NCI-H460 (cell line): ENCODE measurements at regions not wholly inside any gene's neighbourhood (a gene's known extent, or its start where the extent isn't known, plus 50 kb on each side); places are given as distances from the start of the nearest gene placed in this dataset.

Experiments used
- DNase-seq: peaks from one replicate; pipeline ENCODE4 v3.0.0-alpha.2; 2016; ENCODE audit warnings: low read depth; ENCODE audit errors: extremely low read depth

DNA sequence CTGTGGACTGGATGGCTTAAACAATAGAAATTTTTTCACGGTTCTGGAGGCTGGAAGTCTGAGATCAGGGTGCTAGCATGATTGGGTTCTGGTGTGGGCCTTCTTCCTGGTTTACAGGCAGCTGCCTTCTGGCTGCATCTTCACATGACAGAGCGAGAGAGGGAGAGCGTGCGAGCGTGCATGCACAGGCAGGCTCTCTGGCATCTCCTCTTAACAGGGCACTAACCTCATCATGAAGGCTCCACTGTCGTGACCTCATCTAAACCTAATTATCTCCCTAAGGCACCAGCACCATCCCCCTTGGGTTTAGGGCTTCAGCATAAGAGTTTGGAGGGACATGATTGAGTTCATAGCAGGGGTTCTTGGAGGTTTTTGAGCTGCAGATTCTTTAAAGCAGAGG, 292.0 kb upstream of the C2CD4B start:
- no peak for DNase-seq

DNA sequence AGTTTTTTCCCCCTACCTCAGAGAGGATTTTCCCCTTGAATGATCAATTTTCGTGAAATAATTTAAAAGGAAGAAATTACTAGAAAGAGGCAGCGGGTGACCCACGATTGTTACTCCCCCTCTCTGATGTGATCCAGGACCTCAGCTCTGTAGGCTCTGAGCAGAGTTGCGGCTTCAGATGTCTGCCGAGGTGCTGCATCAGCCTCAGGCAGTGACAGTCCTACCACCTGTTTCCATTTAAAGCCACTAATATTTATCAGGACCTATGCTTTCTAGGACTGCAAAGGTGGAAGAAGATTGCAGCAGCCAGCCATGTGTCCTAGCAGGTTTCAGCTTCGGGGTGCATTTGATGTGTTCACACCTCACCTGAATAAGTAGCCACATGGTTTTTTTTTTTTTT, 294.8 kb upstream of the C2CD4B start:
- DNase-seq = no peak

DNA sequence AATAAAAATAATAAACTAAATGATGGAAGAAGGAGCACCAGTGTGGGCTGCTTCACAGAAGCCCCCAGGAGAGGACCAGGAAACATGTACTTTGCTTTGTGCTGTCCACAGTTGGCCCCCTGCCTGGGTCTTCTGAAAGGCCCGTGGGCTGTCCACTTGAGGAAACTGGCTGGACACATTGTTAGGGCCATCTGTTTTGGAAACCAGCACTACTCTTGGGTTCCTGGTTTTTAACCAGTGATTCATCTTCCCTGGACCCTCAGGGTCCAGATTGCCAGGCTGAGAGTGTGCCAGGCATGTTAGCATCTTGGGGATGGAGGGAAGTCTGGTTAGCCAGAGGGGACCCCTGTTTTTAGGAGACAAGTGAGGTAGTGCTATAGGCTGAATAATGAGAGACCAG, 297.2 kb upstream of the C2CD4B start:
- no peak for DNase-seq

DNA sequence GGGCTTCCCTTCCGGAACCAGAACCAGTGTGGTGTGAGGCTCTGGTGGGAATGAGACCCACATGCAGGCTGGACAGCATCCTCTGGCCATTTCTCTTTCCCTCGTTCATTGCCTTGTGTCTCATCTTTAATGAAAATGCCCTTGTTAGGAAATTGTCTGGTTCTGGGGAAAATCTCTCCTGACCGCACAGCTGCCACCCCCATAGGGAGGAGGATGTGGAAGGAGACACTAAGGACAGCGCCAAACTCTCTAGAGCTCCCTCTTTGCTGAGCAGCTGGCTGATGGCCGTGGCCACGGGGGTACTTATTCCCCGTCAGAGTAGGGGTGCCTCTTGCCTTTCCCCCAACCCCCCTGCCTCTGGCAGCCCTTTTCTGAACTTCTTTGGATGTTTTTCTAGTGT, 297.6 kb upstream of the C2CD4B start:
- DNase-seq = no peak

DNA sequence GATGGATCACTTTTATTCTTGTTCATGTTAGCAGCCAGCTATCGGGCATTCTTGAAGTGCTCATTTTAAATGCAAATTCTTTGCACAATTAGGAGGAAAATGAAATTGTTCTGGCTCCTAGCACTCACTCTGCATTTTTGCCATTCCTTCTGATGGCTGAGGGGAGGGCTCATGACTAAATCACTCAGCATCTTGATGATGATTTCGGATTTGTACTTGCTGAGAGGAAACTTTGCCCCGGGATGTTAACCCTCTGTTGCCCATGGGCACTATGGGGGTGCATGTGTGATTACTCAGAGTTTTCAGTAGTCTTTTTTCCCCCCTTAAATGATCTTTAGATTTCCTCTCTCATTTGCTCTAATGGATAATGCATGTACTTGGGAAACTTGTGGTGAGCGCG, 299.6 kb upstream of the C2CD4B start:
- no peak for DNase-seq

DNA sequence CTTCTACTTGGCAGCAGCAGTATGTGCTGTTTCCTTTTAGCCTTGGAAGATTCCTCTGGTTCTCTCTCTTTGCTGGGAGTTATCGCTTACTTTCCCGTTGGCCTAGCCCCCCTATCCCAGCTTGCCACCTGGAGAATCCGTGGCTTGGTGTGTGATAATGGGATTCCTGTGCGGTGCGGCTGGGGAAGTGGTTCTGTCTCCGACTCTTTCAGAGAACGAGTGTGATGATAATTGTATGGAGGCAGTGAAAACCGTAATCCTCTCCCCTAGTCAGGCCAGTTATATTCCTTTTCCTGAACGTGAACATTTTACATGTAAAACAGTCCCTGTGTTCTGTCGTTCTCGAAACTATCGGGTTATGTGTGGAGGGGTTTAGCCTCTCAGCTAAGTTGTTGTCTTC, 300.1 kb upstream of the C2CD4B start:
- DNase-seq = no peak

DNA sequence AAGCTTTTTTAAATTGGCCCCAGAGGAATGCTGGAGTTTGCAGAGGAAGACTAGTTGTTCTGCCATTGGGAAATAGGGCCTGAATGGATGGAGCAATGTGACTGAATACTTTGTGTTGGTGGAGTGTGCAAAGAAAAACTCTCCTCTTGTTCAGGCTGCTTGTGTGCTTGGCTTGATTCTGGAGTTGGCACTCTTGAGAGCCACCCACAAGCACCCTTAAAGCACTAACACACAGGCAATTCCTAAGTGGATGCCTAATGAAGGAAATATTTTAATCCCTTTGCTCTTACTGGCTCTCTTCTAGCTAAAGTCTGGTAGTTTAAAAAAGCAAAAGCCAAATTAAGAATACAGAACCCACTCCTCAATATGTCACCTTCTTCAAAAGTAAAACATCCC, 304.4 kb upstream of the C2CD4B start:
- DNase-seq = no peak

DNA sequence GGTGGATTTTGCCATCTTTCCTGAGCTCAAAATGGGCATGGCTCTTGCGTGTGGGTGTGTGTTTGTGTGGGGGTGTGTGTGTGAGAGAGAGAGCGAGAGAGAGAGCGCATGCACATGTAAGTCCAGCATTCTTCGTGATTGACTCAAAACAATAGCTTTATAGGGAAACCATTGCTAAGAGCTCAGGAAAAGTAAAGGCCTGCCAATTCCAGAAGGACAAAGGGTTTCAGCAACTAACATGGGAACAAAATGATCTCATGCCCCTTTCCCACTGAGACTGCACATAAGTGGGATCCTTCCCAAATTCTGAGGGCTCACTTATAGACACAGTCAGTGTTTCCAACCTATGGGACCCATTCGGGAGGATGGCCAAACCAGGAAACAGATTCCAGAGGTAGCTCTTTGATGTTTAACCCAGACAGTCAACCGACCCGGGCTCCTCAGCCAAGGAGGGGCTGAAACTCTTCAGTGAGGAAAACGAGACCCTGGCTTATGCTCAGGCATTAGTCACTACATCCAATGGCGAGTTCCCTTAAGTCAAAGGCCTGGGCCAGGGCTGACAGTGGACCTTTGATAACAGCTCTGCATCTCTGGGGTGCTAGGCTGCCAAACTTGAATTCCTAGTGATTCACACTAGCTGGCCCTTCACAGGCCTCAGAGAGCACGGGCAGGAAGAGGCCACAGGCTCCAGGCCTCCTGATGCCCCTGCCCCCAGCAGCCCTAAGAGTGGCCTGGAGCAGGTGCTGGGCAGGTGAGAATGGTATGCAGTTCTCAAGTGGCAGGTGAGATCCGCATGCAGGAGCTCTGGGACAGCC, 305.0 kb upstream of the C2CD4B start:
- DNase-seq = no peak

DNA sequence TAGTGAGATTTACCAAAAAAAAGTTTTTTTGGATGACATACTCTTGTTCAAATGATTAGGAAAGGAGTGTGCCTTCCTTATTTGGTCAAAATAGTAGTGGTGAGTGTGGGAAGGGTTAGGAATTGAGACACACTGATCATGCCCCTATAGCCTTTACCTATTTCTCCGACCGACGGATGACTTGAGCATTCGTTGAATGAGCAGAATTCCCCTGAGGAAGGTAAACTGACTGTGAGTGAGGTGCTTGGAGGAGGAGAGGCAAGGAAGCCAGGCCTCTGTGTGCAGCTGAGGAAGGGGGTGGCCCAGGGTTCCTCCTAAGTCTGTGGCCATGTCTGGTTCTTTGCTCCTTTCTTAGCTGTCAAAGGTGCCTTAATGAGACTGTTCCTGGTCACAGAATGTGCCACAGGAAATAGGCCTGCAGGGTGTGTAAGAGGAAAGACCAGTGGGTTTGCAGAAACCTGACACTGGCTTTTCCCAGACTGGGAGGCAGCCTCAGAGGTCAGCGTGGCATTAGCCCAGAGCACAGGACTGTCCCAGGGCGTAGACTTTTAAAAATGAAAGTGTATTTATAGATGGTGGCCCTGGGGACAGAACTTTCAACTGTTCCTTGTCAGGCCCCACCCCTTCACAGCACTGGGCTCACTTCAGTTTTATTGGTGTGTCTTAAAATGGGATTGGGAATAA, 307.7 kb upstream of the C2CD4B start:
- no peak for DNase-seq

DNA sequence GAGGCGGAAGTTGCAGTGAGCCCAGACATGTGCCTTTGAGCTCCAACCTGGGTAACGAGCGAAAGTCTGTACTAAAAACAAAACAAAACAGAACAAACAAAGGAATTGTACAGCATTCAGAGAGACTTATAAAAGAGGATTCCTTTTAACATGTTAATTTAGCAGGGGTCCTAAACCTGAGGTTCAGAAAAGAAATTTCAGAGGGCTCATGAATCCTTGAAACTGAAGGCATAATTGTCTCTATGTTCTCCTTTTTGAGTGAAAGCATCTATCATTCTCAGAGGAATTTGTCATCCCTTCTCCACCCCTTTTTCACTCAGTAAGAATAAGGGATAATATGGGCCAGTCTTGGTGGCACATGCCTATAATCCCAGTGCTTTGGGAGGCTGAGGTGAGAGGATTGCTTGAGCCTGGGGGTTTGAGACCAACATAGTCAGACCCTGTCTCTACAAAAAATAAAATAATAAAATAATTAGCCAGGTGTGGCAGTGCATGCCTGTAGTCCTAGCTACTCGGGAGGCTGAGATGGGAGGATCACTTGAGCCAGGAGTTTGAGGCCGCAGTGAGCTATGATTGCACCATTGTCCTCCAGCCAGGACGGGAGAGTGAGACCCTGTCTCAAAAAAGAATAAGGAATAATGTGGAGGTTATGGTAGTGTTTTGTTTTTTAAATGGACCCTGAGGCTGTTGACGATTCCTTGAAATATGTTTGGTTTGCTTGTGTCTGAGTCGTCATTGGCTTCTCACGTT, 309.1 kb upstream of the C2CD4B start:
- no peak for DNase-seq

DNA sequence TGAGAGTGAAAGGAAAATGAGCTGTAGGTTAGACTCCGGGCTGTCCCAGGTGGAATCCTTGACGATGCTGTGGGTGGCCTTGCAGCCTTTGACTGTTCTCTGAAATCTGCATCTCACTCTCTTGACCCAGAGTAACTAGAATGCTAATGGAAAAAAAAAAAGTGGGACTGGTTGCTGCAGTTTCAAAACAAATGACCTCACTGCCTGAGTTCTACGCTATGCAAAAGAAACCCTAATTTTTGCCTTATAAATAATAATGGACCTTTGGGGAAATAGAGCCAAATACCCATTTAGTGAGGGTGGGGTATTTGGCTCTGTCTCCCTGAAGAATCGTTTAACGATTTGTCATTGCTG, 309.7 kb upstream of the C2CD4B start:
- no peak for DNase-seq

DNA sequence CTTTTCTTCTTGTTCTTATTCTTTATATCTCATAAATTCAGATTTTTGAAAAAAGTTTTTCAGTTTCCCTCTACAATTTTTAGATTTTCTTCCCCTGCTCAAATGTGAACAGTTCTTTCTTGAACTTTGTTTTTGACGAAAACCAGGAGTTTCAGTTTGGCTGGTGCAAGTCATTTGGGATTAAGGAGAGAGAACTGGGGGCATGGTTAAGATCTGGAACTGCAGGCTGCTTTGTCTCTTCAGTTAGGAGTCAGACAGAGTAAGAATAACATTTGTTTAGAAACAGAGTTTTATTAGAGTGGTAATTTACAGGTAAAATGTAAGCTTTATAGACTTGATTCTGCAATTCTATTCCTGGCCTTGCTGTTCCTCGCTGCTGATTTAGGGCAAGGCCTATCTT, 310.5 kb upstream of the C2CD4B start:
- DNase-seq = no peak

DNA sequence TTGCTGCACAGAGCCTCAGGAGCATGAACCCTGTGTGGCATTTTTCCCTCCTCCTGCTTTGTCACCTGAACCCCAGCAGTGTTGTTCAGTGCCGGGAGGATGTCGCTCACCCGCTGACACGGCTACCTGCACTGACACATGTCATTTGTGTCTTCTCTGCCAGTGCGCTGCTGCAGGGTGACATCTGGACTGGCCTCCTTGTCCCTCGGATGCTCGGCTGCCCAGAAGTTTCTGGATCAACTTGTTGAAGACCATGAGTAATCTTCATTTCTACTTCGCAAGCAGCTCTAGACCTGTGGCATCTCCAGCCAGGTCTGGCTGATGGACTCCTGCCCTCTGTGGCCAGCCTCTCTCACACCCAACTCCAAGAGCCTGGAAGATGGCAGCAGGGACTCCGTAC, 311.1 kb upstream of the C2CD4B start:
- DNase-seq = no peak

DNA sequence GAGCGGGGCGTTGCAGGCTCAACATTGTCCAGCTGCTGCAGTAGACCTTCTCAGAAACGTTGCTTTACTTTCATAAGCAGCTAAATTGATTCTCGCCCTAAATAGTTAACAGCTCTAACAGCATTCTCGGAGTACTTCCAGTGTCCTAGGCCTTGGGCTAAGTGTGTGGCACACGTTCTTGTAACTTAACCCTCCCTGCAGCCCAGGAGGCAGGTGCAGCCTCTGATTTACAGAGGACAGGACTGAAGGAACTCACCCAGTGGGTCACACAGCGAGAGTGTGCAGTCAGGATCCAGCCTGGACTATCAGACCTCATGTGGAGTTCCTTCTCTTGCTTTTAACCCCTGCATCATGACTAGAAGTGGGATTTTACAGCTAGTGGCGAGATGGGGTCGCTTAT, 312.8 kb upstream of the C2CD4B start:
- DNase-seq = no peak

DNA sequence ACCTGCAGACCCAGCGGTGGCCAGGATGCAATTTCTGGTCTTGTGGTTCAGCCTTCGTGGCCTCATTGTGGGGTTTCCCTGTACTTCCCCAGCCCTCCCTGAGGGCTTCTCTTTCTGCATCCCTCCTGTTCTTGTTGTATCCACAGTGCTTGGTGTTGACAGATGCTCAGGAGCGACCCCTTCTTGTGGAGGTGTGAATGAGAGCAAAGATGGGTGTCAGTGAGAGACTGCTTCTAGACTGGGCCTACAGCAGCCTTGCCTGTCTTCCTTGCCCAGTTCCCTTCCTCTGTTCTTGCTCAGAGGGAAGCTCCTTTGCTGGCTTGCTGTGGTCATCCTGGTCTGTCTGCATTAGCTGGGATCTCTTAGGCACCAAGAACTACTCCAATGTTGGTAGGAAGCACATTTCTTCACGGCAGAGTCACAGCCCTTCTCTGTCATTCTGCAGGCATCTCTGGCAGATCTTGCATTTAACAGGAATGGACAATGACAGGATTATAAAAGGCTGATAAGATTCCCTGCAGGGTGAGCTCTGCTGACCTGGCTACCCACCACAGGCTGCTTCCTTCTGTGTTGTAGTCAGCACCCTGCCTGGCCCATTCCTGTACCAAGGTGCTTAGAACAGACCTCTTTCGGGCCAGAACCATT, 317.8 kb upstream of the C2CD4B start:
- DNase-seq = no peak

DNA sequence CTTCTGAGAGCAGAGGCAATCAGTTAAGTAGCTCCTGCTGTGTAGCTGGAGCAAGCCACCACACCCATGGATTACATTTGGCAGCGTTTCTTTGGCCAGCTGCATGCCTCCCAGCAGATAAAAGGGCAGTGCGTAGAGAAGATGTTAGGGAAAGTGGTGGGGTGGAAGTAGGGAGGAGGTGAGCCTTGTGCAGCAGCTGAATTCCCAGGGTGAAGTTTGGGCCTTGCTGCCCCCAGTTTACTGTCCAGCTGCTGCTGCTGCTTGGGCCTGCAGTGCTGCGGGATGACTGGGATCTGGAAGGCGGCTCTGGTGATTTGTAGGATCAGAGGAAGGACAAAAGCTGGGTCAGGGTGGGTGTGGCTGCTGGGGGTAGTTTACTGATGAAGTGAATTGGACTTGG, 318.7 kb upstream of the C2CD4B start:
- DNase-seq = no peak

DNA sequence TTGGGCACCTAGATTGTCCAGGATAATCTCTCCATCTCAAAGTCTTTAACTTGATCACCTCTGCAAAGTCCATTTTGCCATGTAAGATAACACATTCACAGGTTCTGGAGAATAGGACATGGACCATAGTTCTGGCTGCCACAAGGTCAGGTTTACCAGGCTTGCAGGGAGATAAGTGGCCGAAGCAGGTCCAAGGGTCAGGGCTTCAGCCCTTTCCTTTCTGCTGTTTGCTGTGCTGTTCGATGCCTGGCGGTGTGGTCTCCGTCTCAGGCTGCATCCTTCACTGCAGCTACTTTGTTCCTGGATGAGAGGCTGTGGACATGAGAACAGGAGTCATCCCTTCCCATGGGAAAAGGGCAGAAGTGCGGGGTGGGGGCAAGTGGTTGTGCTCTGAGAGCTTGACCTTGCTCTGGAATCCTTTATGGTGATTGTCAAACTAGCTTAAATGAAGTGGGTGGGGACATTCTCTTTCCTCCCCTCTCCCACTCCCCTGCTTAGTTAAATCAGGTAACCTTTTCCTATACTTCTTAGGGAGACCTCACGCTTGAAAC, 320.2 kb upstream of the C2CD4B start:
- DNase-seq = no peak

DNA sequence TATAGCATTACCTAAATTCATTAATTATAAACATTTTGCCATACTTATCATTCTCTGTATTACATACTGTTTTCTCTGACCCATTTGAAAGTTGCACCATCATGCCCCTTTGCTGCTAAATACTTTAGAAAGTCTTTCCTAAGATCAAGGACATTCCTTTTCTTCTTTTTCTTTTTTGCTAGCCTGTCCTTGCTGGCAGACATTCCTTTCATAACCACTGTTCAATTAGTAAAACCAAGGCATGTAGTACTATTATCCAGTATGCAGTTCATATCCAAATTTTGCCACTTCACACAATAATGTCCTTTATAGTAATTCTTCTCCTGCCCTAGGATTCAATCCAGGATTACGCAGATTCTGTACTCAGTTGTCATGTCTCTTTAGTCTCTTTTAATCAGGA, 321.0 kb upstream of the C2CD4B start:
- no peak for DNase-seq

DNA sequence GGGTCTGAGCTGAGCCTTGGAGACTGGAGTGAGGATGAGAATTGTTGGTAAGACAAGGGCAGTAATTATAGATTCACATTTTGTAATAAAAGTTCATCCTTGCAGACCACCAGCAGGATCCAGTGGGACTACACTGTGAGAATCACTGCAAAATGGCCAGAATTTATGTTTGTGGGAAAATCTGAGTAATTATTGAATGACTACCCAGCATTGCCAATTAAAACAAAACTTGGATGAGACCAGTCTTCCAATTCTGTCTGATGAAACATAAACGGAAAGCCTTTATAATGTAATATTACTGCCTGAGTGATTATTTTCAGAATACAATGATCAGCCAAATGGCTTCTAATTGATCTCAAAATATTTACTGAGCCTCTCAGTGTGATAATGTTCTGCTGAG, 323.3 kb upstream of the C2CD4B start:
- no peak for DNase-seq

DNA sequence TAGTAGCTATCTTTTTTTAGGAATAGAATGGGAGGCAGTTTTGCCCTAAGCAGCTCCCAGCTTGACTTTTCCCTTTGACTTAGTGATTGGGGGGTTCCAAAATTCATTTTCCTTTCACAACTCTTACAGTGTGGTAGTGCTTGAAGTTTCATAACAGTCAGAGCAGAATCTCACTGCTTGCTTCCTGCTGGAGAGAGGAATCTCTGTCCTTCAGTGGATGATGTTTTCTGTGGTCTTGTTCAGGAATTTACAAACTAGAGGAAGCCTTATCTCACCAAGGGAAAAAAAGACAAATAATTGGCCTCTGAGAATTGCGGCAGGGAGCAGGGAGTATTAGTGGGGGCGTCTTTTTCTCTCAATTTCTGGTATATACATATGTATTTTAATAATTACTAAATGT, 326.6 kb upstream of the C2CD4B start:
- DNase-seq = no peak

DNA sequence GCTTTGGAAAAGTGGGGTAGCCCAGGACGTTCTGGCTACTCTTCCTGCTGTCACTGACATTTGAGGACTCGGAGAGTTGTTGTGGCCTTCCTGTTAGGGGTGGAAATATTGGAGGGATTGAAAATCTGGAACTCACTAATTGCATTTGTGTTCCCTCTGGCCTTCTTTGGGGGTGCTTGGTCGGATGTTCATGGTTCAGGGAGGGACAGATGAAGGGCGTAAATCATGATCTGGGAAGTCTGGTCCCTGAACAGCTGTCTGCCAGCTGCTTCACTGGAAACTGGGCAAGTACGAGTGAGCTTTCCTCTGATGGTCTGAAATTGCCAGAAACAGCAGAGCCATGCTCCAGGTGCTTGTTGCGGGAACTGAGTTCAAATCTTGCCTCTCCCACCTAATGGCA, 327.8 kb upstream of the C2CD4B start:
- DNase-seq = no peak
